ENCODE measurements at regions not wholly inside any gene's neighbourhood (a gene's known extent, or its start where the extent isn't known, plus 50 kb on each side); places are given as distances from the start of the nearest gene placed in this dataset.

DNA sequence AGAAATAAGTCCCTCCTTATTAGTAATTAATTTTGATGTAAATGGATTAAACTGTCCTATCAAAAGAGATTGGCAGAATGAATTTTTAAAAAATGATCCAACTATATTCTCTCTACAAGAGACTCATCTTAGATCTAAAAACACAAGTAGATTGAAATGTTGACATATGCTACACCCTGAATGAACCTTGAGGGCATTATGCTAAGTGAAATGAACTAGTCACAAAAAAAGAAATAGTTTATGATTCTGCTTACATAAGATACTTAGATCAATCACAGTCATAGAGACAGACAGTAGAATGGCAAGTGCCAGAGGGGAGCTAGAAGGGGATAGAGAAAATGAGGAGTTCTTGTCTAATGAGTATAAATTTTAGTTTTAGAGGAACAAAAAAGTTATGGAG lies 849.8 kb downstream of the CDH11 start:
- Histone ChIP-seq H4K5ac (ENCODE audit: insufficient read length, low read depth, low read length) (no peak overlapping the region), H2BK20ac (ENCODE audit: low read depth, low read length, poor library complexity, severe bottlenecking) (no peak overlapping the region), H2BK12ac (ENCODE audit: insufficient read length, low read depth, low read length) (no peak overlapping the region), H3K4me1 (ENCODE audit: insufficient read depth, low read length) (no peaks in the 10 kb centered on the region), H2AFZ (ENCODE audit: low read length) (no peak overlapping the region), H2BK120ac (ENCODE audit: low read depth, low read length, poor library complexity, severe bottlenecking) (no peak overlapping the region), H3K9ac (ENCODE audit: extremely low read depth, insufficient read length, low read length) (no peak overlapping the region), H3K14ac (ENCODE audit: insufficient read depth, low read length) (no peak overlapping the region), H2AK5ac (ENCODE audit: insufficient read length, low read length) (no peak overlapping the region), H4K20me1 (ENCODE audit: control insufficient read depth, insufficient read depth, insufficient read length) (no peaks in the 10 kb centered on the region), H4K8ac (replicated peaks; ENCODE audit: insufficient read length, low read depth, low read length) (no peak overlapping the region), H3K23me2 (ENCODE audit: insufficient read length, low read depth, low read length, poor library complexity, severe bottlenecking) (no peaks in the 10 kb centered on the region), H3K79me1 (ENCODE audit: insufficient read depth, low read depth, low read length, poor library complexity, severe bottlenecking) (no peaks in the 10 kb centered on the region), H3T11ph (ENCODE audit: low read length) (no peak overlapping the region), H3K27me3 (ENCODE audit: insufficient read depth, low read length) (no peaks in the 10 kb centered on the region), H3K4ac (ENCODE audit: low read depth, low read length) (no peak overlapping the region), H3K27ac (ENCODE audit: insufficient read length, low read depth, low read length) (no peak overlapping the region), H2BK5ac (ENCODE audit: insufficient read length, low read length) (no peak overlapping the region), H2BK15ac (ENCODE audit: low read depth, low read length) (no peak overlapping the region), H4K91ac (ENCODE audit: insufficient read length, low read depth, low read length) (no peak overlapping the region), H3K79me2 (ENCODE audit: insufficient read depth, low read length) (no peaks in the 10 kb centered on the region), H3K4me2 (ENCODE audit: insufficient read depth, insufficient read length, low read length) (no peak overlapping the region), H3K23ac (ENCODE audit: insufficient read length, low read depth, low read length) (no peak overlapping the region), H3K9me3 (ENCODE audit: control insufficient read depth, low read depth, low read length) (no peaks in the 10 kb centered on the region), H3K18ac (ENCODE audit: insufficient read length, low read depth, low read length) (no peak overlapping the region), H3K56ac (ENCODE audit: insufficient read length, low read depth, low read length) (no peak overlapping the region)
- no peak for DNase-seq
- H3K27ac Mint-ChIP-seq: no peak overlapping the region
- no peak for TF ChIP-seq CTCF (conservative IDR thresholded peaks at IDR 0.05)
- no peak overlapping the region for H3K4me3 Mint-ChIP-seq
- H3K36me3 Mint-ChIP-seq (ENCODE audit: insufficient read depth in 1 of 3, low read depth in 3 of 3): no peaks in the 10 kb centered on the region
- no peaks in the 10 kb centered on the region; a peak in 1 of 5 replicates for H3K9me3 Mint-ChIP-seq
- H3K27me3 Mint-ChIP-seq (ENCODE audit: low read depth): no peaks in the 10 kb centered on the region; the same call in 1 of the 2 replicates
- H3K4me1 Mint-ChIP-seq: no peaks in the 10 kb centered on the region

Measured in H9 (cell line).